Stimulated activated CD4-positive, alpha-beta T cell treated with anti-CD3 and anti-CD28 coated beads, Interleukin-4, amount 100 ng/mL, for 1 hour (primary cell): ENCODE measurements at regions not wholly inside any gene's neighbourhood (a gene's known extent, or its start where the extent isn't known, plus 50 kb on each side); places are given as distances from the start of the nearest gene placed in this dataset.
A peak's percentile ranks its signal among the peaks of the same experiment; 100 is the strongest.
"Not testable (repeated sequence)": the region's sequence is repeated elsewhere in the genome, so short reads cannot be mapped to it uniquely, and the experiment has no call there.

Source experiments
- DNase-seq: peaks from one replicate; pipeline ENCODE4 v3.0.0-alpha.2; 2020

GRCh38 chr3:109678600-109678999 lies 341.3 kb upstream of the DPPA4 start:
- no peak for DNase-seq

- DNase-seq: no peak
Measured at GRCh38 chr3:109679664-109680063, 342.3 kb upstream of the DPPA4 start.

- no peak for DNase-seq
Measured at GRCh38 chr3:109683746-109684145, 346.4 kb upstream of the DPPA4 start.

- no peak for DNase-seq
Measured at GRCh38 chr3:109685084-109686079, 348.0 kb upstream of the DPPA4 start.

GRCh38 chr3:109687626-109688025 lies 350.3 kb upstream of the DPPA4 start:
- DNase-seq: no peak

GRCh38 chr3:109696932-109697331 lies 359.6 kb upstream of the DPPA4 start:
- no peak for DNase-seq

GRCh38 chr3:109702252-109702651 lies 364.9 kb upstream of the DPPA4 start:
- no peak for DNase-seq

GRCh38 chr3:109702976-109703375 lies 365.6 kb upstream of the DPPA4 start:
- DNase-seq: no peak

- not testable (repeated sequence) for DNase-seq
Measured at GRCh38 chr3:109705133-109705532, 367.8 kb upstream of the DPPA4 start.

- DNase-seq: no peak
Measured at GRCh38 chr3:109707617-109708016, 370.3 kb upstream of the DPPA4 start.

- no peak for DNase-seq
Measured at GRCh38 chr3:109713288-109713687, 375.9 kb upstream of the DPPA4 start.

- no peak for DNase-seq
Measured at GRCh38 chr3:109715707-109716106, 378.4 kb upstream of the DPPA4 start.

GRCh38 chr3:109718850-109719249 lies 381.5 kb upstream of the DPPA4 start:
- DNase-seq: no peak

GRCh38 chr3:109728861-109729494 lies 391.6 kb upstream of the DPPA4 start:
- no peak for DNase-seq

GRCh38 chr3:109731639-109732473 lies 394.5 kb upstream of the DPPA4 start:
- DNase-seq: peak; percentile 46

- DNase-seq: no peak
Measured at GRCh38 chr3:109743981-109744380, 406.6 kb upstream of the DPPA4 start.

- no peak for DNase-seq
Measured at GRCh38 chr3:109772520-109772919, 435.2 kb upstream of the DPPA4 start.

- no peak for DNase-seq
Measured at GRCh38 chr3:109774108-109774507, 436.8 kb upstream of the DPPA4 start.

GRCh38 chr3:109784285-109784684 lies 446.9 kb upstream of the DPPA4 start:
- DNase-seq: no peak

GRCh38 chr3:109784852-109785631 lies 447.7 kb upstream of the DPPA4 start:
- DNase-seq: no peak

GRCh38 chr3:109803274-109803673 lies 465.9 kb upstream of the DPPA4 start:
- no peak for DNase-seq

- DNase-seq: no peak
Measured at GRCh38 chr3:109804697-109805096, 467.4 kb upstream of the DPPA4 start.
